HEK293 (cell line): ENCODE measurements at regions not wholly inside any gene's neighbourhood (a gene's known extent, or its start where the extent isn't known, plus 50 kb on each side); places are given as distances from the start of the nearest gene placed in this dataset.
"Not testable (repeated sequence)": the region's sequence is repeated elsewhere in the genome, so short reads cannot be mapped to it uniquely, and the experiment has no call there.

Source experiments
- CTCF ChIA-PET: fragments of 350-600 bp; formaldehyde crosslinking; extraction: SDS; loops from one replicate; lab custom pipeline; 2021; ENCODE audit warnings: antibody characterized with exemption; lab: Yijun Ruan, JAX
- POLR2A ChIA-PET: fragments of 300-600 bp; formaldehyde crosslinking; extraction: SDS; loops from one replicate; lab custom pipeline; 2020; ENCODE audit warnings: antibody characterized with exemption, inconsistent platforms; lab: Yijun Ruan, JAX
- H3K27ac ChIP-seq: fragments of 200-500 bp; sonication (Bioruptor generic); 2 replicates; pipeline ENCODE4 v1.5.1; 2014; ENCODE audit warnings: low read depth, low read length, control low read depth, inconsistent platforms; ENCODE audit errors: extremely low read depth
- H3K36me3 ChIP-seq, 2 experiments: fragments of 200-500 bp in 1 of 2; sonication (Bioruptor generic) in 1 of 2; 1 replicate in 1 of 2; 2 replicates in 1 of 2; pipeline ENCODE4 v1.5.1; 2014 to 2017; ENCODE audit warnings: inconsistent platforms in 2 of 2, low read length in 2 of 2; ENCODE audit not compliant: control insufficient read depth in 2 of 2, insufficient read depth in 1 of 2
- H3K4me1 ChIP-seq: fragments of 200-500 bp; sonication (Bioruptor generic); 2 replicates; pipeline ENCODE4 v1.5.1; 2014; ENCODE audit warnings: mild to moderate bottlenecking, low read length, inconsistent platforms; ENCODE audit not compliant: control insufficient read depth, insufficient read depth
- H3K4me3 ChIP-seq: 2 replicates; pipeline ENCODE4 v1.5.1; 2011; ENCODE audit warnings: low read depth, mild to moderate bottlenecking, control low read depth, low read length, moderate library complexity
- H3K9me3 ChIP-seq: fragments of 200-500 bp; sonication (Bioruptor generic); 2 replicates; pipeline ENCODE4 v1.5.1; 2014; ENCODE audit warnings: low read depth, low read length, inconsistent platforms; ENCODE audit not compliant: control insufficient read depth, insufficient read depth
- CTCF ChIP-seq: fragments of 450-650 bp; formaldehyde crosslinking; IDR thresholded peaks from 2 replicates; pipeline ENCODE4 v1.5.1; 2016; ENCODE audit warnings: missing biosample characterization, missing genetic modification characterization
- INSM2 ChIP-seq: fragments of 450-650 bp; formaldehyde crosslinking; IDR thresholded peaks from 2 replicates; pipeline ENCODE4 v1.5.1; 2016; ENCODE audit warnings: missing biosample characterization, missing genetic modification characterization
- KLF1 ChIP-seq: fragments of 450-650 bp; formaldehyde crosslinking; IDR thresholded peaks from 2 replicates; pipeline ENCODE4 v1.5.1; 2016; ENCODE audit warnings: missing biosample characterization, missing genetic modification characterization
- PRDM10 ChIP-seq: fragments of 450-650 bp; formaldehyde crosslinking; IDR thresholded peaks from 2 replicates; pipeline ENCODE4 v1.5.1; 2016; ENCODE audit warnings: missing biosample characterization, missing genetic modification characterization
- TRIM28 ChIP-seq: IDR thresholded peaks from 2 replicates; pipeline ENCODE4 v1.6.1; 2011; ENCODE audit warnings: low read length, control low read depth, borderline replicate concordance
- ZFHX2 ChIP-seq: fragments of 450-650 bp; formaldehyde crosslinking; conservative IDR thresholded peaks from 2 replicates; pipeline ENCODE4 v1.5.1; 2016; ENCODE audit warnings: missing biosample characterization, missing genetic modification characterization
- ZNF140 ChIP-seq: fragments of 450-650 bp; formaldehyde crosslinking; IDR thresholded peaks from 2 replicates; pipeline ENCODE4 v1.5.1; 2016; ENCODE audit warnings: missing biosample characterization, missing genetic modification characterization
- ZNF146 ChIP-seq: fragments of 450-650 bp; formaldehyde crosslinking; IDR thresholded peaks from 2 replicates; pipeline ENCODE4 v1.5.1; 2016; ENCODE audit warnings: missing biosample characterization, missing genetic modification characterization
- ZNF184 ChIP-seq: fragments of 450-650 bp; IDR thresholded peaks from 2 replicates; pipeline ENCODE4 v1.5.1; 2018; ENCODE audit warnings: missing biosample characterization, mild to moderate bottlenecking, missing genetic modification characterization
- ZNF302 ChIP-seq: fragments of 450-650 bp; formaldehyde crosslinking; IDR thresholded peaks from 2 replicates; pipeline ENCODE4 v1.5.1; 2016; ENCODE audit warnings: missing biosample characterization, missing genetic modification characterization, low read depth
- ZNF624 ChIP-seq: fragments of 450-650 bp; formaldehyde crosslinking; IDR thresholded peaks from 2 replicates; pipeline ENCODE4 v1.5.1; 2017; ENCODE audit warnings: missing biosample characterization, missing genetic modification characterization
- ZNF639 ChIP-seq: fragments of 450-650 bp; formaldehyde crosslinking; IDR thresholded peaks from 2 replicates; pipeline ENCODE4 v1.5.1; 2016; ENCODE audit warnings: missing biosample characterization, missing genetic modification characterization
- ZNF677 ChIP-seq: fragments of 450-650 bp; IDR thresholded peaks from 2 replicates; pipeline ENCODE4 v1.5.0; 2018; ENCODE audit warnings: missing biosample characterization, mild to moderate bottlenecking, missing genetic modification characterization, moderate library complexity
- ZXDB ChIP-seq: fragments of 450-650 bp; formaldehyde crosslinking; IDR thresholded peaks from 2 replicates; pipeline ENCODE4 v1.5.1; 2016; ENCODE audit warnings: missing biosample characterization, missing genetic modification characterization

- CTCF ChIA-PET, H3K27ac ChIP-seq, POLR2A ChIA-PET, H3K4me3 ChIP-seq, H3K36me3 ChIP-seq, H3K4me1 ChIP-seq: not testable (repeated sequence)
- peak; percentile 92 for TF ChIP-seq ZNF146 (tag by site-specific recombination)
- peaks cover 20% of the 10 kb centered on the region for H3K9me3 ChIP-seq
Measured at GRCh38 chr19:31031455-31031854, 317.8 kb downstream of the TSHZ3 start.

- Histone ChIP-seq H3K4me1 (no peaks in the 10 kb centered on the region), H3K27ac (no peak overlapping the region), H3K9me3 (peaks cover 30% of the 10 kb centered on the region), H3K36me3 (no peaks in the 10 kb centered on the region; a peak in 2 of 3 replicates), H3K4me3 (no peak overlapping the region)
- POLR2A ChIA-PET = no interaction called here
- no peak for TF ChIP-seq ZNF677 (tag by site-specific recombination)
- TF ChIP-seq ZNF140 = no peak
- TF ChIP-seq PRDM10 (tag by site-specific recombination) = no peak
- TF ChIP-seq ZNF639 (tag by site-specific recombination) = no peak
- no peak for TF ChIP-seq TRIM28
- no peak for TF ChIP-seq CTCF (tag by site-specific recombination)
- no peak for TF ChIP-seq KLF1 (tag by site-specific recombination)
- TF ChIP-seq ZNF302 (tag by site-specific recombination) = no peak
- TF ChIP-seq ZNF624 (tag by site-specific recombination) = no peak
- CTCF ChIA-PET = interaction anchor here (0.6 kb wide), 1 partner anchor 1151 kb away, joined by 3 read pairs; no protein-coding TSS in a partner anchor
Measured at GRCh38 chr19:31023038-31023437, 326.2 kb downstream of the TSHZ3 start.

- Histone ChIP-seq H3K27ac (no peak overlapping the region), H3K9me3 (peaks cover 8% of the 10 kb centered on the region), H3K36me3 (no peaks in the 10 kb centered on the region; a peak in 1 of 3 replicates), H3K4me3 (no peak overlapping the region), H3K4me1 (no peaks in the 10 kb centered on the region)
- ChIA-PET CTCF (interaction anchor here (0.6 kb wide), 1 partner anchor 531 kb away, joined by 3 read pairs; no protein-coding TSS in a partner anchor), POLR2A (no interaction called here)
- TF ChIP-seq ZFHX2 (tag by site-specific recombination) (no peak), ZNF184 (tag by site-specific recombination) (no peak), ZXDB (tag by site-specific recombination) (no peak), INSM2 (tag by site-specific recombination) (no peak)
Measured at GRCh38 chr19:31018936-31019335, 330.3 kb downstream of the TSHZ3 start.
